IMR-90 (cell line): ENCODE measurements at regions not wholly inside any gene's neighbourhood (a gene's known extent, or its start where the extent isn't known, plus 50 kb on each side); places are given as distances from the start of the nearest gene placed in this dataset.

Experiments used
- ATAC-seq: fragments of 200-7000 bp; cut with Tn5 transposase; 2 replicates; pipeline ENCODE4 v1.9.1; 2020; ENCODE audit warnings: low read depth, mild to moderate bottlenecking, moderate library complexity
- BruUV-seq: library from RNA; stranded (reverse); fragments of 400-500 nt; replicated peaks from 2 replicates; lab custom pipeline; 2021; lab: Mats Ljungman, UMichigan
- CTCF ChIA-PET: fragments of 300-600 bp; formaldehyde crosslinking; extraction: SDS; loops from one replicate; lab custom pipeline; 2021; ENCODE audit warnings: antibody characterized with exemption; lab: Yijun Ruan, JAX
- POLR2A ChIA-PET: fragments of 300-600 bp; sonication (Branson Sonifier 250); formaldehyde crosslinking; loops from one replicate; lab custom pipeline; 2022; ENCODE audit warnings: antibody characterized with exemption; ENCODE audit not compliant: unreplicated experiment; lab: Charles Lee
- DNase-seq: peaks from one replicate; pipeline ENCODE4 v3.0.0; 2013
- H2AFZ ChIP-seq: replicated peaks from 2 replicates; pipeline ENCODE3; 2013; ENCODE audit warnings: low read length, mild to moderate bottlenecking; ENCODE audit not compliant: poor library complexity
- H2AK5ac ChIP-seq: 2 replicates; pipeline ENCODE4 v1.6.1; 2013; ENCODE audit warnings: low read depth, low read length, inconsistent platforms
- H2AK9ac ChIP-seq: replicated peaks from 2 replicates; pipeline ENCODE3; 2013; ENCODE audit warnings: mild to moderate bottlenecking, low read depth, low read length, moderate library complexity; ENCODE audit not compliant: poor library complexity
- H2BK120ac ChIP-seq: 2 replicates; pipeline ENCODE4 v1.6.1; 2013; ENCODE audit warnings: low read depth, low read length, inconsistent platforms
- H2BK15ac ChIP-seq: 3 replicates; pipeline ENCODE4 v1.6.1; 2013; ENCODE audit warnings: low read depth, low read length, inconsistent platforms
- H2BK20ac ChIP-seq: 2 replicates; pipeline ENCODE4 v1.6.1; 2013; ENCODE audit warnings: low read depth, mild to moderate bottlenecking, inconsistent platforms, low read length, moderate library complexity
- H2BK5ac ChIP-seq: 2 replicates; pipeline ENCODE4 v1.6.1; 2013; ENCODE audit warnings: mild to moderate bottlenecking, low read depth, low read length, inconsistent platforms; ENCODE audit not compliant: poor library complexity, severe bottlenecking
- H3K14ac ChIP-seq: replicated peaks from 2 replicates; pipeline ENCODE4 v1.6.1; 2013; ENCODE audit warnings: low read depth, low read length, inconsistent platforms
- H3K18ac ChIP-seq: 2 replicates; pipeline ENCODE4 v1.6.1; 2013; ENCODE audit warnings: low read depth, low read length, control low read depth
- H3K23ac ChIP-seq: 2 replicates; pipeline ENCODE4 v1.6.1; 2013; ENCODE audit warnings: low read depth, low read length, inconsistent platforms
- H3K27ac ChIP-seq: 2 replicates; pipeline ENCODE4 v1.5.1; 2013; ENCODE audit warnings: mild to moderate bottlenecking, control low read depth, low read length; ENCODE audit not compliant: insufficient read depth
- H3K27me3 ChIP-seq: 2 replicates; pipeline ENCODE4 v1.6.1; 2013; ENCODE audit warnings: low read length; ENCODE audit not compliant: control insufficient read depth, insufficient read depth
- H3K36me3 ChIP-seq: 2 replicates; pipeline ENCODE4 v1.6.1; 2013; ENCODE audit warnings: low read length, mixed read lengths; ENCODE audit not compliant: control insufficient read depth, insufficient read depth
- H3K4ac ChIP-seq: 2 replicates; pipeline ENCODE4 v1.6.1; 2013; ENCODE audit warnings: low read depth, low read length, inconsistent platforms
- H3K4me1 ChIP-seq: 2 replicates; pipeline ENCODE4 v1.6.1; 2013; ENCODE audit warnings: low read length, mixed read lengths; ENCODE audit not compliant: control insufficient read depth, insufficient read depth
- H3K4me2 ChIP-seq: 2 replicates; pipeline ENCODE4 v1.6.1; 2013; ENCODE audit warnings: low read depth, mild to moderate bottlenecking, control low read depth, low read length, moderate library complexity
- H3K4me3 ChIP-seq: 2 replicates; pipeline ENCODE4 v1.5.1; 2013; ENCODE audit warnings: low read depth, mild to moderate bottlenecking, control low read depth, low read length, moderate library complexity; ENCODE audit not compliant: insufficient read depth
- H3K56ac ChIP-seq: 2 replicates; pipeline ENCODE4 v1.6.1; 2013; ENCODE audit warnings: low read length, inconsistent platforms; ENCODE audit not compliant: insufficient read depth; ENCODE audit errors: extremely low read depth
- H3K79me1 ChIP-seq, 2 experiments: 2 replicates each; pipeline ENCODE4 v1.6.1; 2013; ENCODE audit warnings: low read length in 2 of 2, inconsistent platforms in 1 of 2, low read depth in 1 of 2
- H3K9ac ChIP-seq: 2 replicates; pipeline ENCODE4 v1.6.1; 2013; ENCODE audit warnings: low read depth, low read length, control low read depth
- H3K9me1 ChIP-seq: 2 replicates; pipeline ENCODE4 v1.6.1; 2013; ENCODE audit warnings: low read length, inconsistent platforms; ENCODE audit not compliant: insufficient read depth
- H3K9me3 ChIP-seq: 2 replicates; pipeline ENCODE4 v1.6.1; 2013; ENCODE audit warnings: low read length; ENCODE audit not compliant: control insufficient read depth, insufficient read depth
- H4K20me1 ChIP-seq: 2 replicates; pipeline ENCODE4 v1.6.1; 2013; ENCODE audit warnings: low read length, inconsistent platforms; ENCODE audit not compliant: insufficient read depth
- H4K5ac ChIP-seq: 2 replicates; pipeline ENCODE4 v1.6.1; 2013; ENCODE audit warnings: mild to moderate bottlenecking, low read depth, low read length, control low read depth
- H4K8ac ChIP-seq, 2 experiments: 2 replicates each; pipeline ENCODE4 v1.6.1; 2013; ENCODE audit warnings: low read depth in 2 of 2, low read length in 2 of 2, control low read depth in 1 of 2, inconsistent platforms in 1 of 2
- H4K91ac ChIP-seq: 2 replicates; pipeline ENCODE4 v1.6.1; 2013; ENCODE audit warnings: low read depth, low read length, inconsistent platforms; ENCODE audit not compliant: insufficient read depth
- CEBPB ChIP-seq: IDR thresholded peaks from 2 replicates; pipeline ENCODE4 v1.6.1; 2012; ENCODE audit warnings: low read depth, low read length, improper control_type of control experiment
- CHD1 ChIP-seq: IDR thresholded peaks from 2 replicates; pipeline ENCODE4 v1.6.1; 2012; ENCODE audit warnings: low read depth, low read length, improper control_type of control experiment
- CTCF ChIP-seq: conservative IDR thresholded peaks from 2 replicates; pipeline ENCODE4 v1.5.1; 2012; ENCODE audit warnings: mild to moderate bottlenecking, low read depth, low read length, improper control_type of control experiment
- MXI1 ChIP-seq: IDR thresholded peaks from 2 replicates; pipeline ENCODE4 v1.6.1; 2012; ENCODE audit warnings: low read depth, mild to moderate bottlenecking, low read length, moderate library complexity, borderline replicate concordance
- NFE2L2 ChIP-seq: fragments of 150-350 bp; IDR thresholded peaks from 2 replicates; pipeline ENCODE4 v1.6.1; 2016; ENCODE audit warnings: low read depth, mild to moderate bottlenecking, low read length
- POLR2A ChIP-seq: IDR thresholded peaks from 2 replicates; pipeline ENCODE4 v1.6.1; 2012; ENCODE audit warnings: mild to moderate bottlenecking, low read depth, low read length
- RAD21 ChIP-seq: IDR thresholded peaks from 2 replicates; pipeline ENCODE4 v1.6.1; 2012; ENCODE audit warnings: low read length, improper control_type of control experiment
- USF2 ChIP-seq: fragments of 150-350 bp; IDR thresholded peaks from 2 replicates; pipeline ENCODE4 v1.6.1; 2017; ENCODE audit warnings: mild to moderate bottlenecking, antibody characterized with exemption, low read length, low read depth
- dilution Hi-C: fragments of 300-500 bp; cut with HindIII; formaldehyde crosslinking; loops from one replicate; pipeline ENCODE4 v1.14.3; 2018; ENCODE audit warnings: low sequenced_read_pairs; ENCODE audit not compliant: unreplicated experiment
- in situ Hi-C: fragments of 300-500 bp; cut with MboI; formaldehyde crosslinking; loops from 3 replicates; pipeline ENCODE4 v1.14.3; 2019; ENCODE audit warnings: low sequenced_read_pairs, inconsistent platforms, mixed read lengths
- intact Hi-C: fragments of 100-400 bp; cut with micrococcal nuclease; formaldehyde crosslinking; loops from 2 replicates; pipeline ENCODE4 v1.10.0; 2022

GRCh38 chr18:8904316-8904715 is 198.2 kb upstream of the NDUFV2 start:
- Histone ChIP-seq H3K18ac (no peak overlapping the region), H2AK5ac (no peak overlapping the region), H3K9ac (no peak overlapping the region), H2BK20ac (no peak overlapping the region), H2BK120ac (no peak overlapping the region), H3K4me2 (no peak overlapping the region), H3K9me1 (no peaks in the 10 kb centered on the region), H4K5ac (no peak overlapping the region), H3K9me3 (peaks cover 7% of the 10 kb centered on the region; the same call in 1 of the 2 replicates), H3K36me3 (no peaks in the 10 kb centered on the region), H4K8ac (no peak overlapping the region), H2BK5ac (no peak overlapping the region), H3K56ac (no peak overlapping the region), H3K27me3 (no peaks in the 10 kb centered on the region), H3K4me1 (no peaks in the 10 kb centered on the region), H2AK9ac (no peak overlapping the region), H3K4ac (no peak overlapping the region), H3K14ac (no peak overlapping the region), H3K79me1 (no peaks in the 10 kb centered on the region), H4K91ac (no peak overlapping the region), H3K23ac (no peak overlapping the region), H3K27ac (no peak overlapping the region), H2AFZ (no peak overlapping the region), H4K20me1 (no peaks in the 10 kb centered on the region), H2BK15ac (no peak overlapping the region), H3K4me3 (no peak overlapping the region)
- no TSS peak for BruUV-seq
- in situ Hi-C loops: no loop called here
- dilution Hi-C loops: no loop called here
- TF ChIP-seq CEBPB (no peak), MXI1 (no peak), POLR2A (no peak), CTCF (no peak), RAD21 (no peak), USF2 (no peak), NFE2L2 (no peak), CHD1 (no peak)
- POLR2A ChIA-PET: no interaction called here
- no peak for DNase-seq
- intact Hi-C loops: no loop called here
- ATAC-seq: no peak
- CTCF ChIA-PET: interaction anchor here (1.3 kb wide), 1 partner anchor 13 kb away, joined by 4 read pairs; no protein-coding TSS in a partner anchor
